CD14-positive monocyte (primary cell): ENCODE measurements at regions not wholly inside any gene's neighbourhood (a gene's known extent, or its start where the extent isn't known, plus 50 kb on each side); places are given as distances from the start of the nearest gene placed in this dataset.

Experiments used
- DNase-seq, 3 donors: peaks; one replicate each; pipeline ENCODE4 v3.0.0-alpha.2; 2011 to 2022
- H2AFZ ChIP-seq: 2 replicates; pipeline ENCODE4 v1.6.0; 2012; ENCODE audit warnings: mild to moderate bottlenecking, low read depth, low read length, inconsistent platforms; ENCODE audit not compliant: insufficient read depth, poor library complexity, severe bottlenecking
- H3K27ac ChIP-seq, 2 donors: 1 replicate in 1 of 2; 2 replicates in 1 of 2; pipeline ENCODE4 v1.5.1; 2012 to 2013; ENCODE audit warnings: low read length in 2 of 2, control low read depth in 1 of 2, inconsistent platforms in 1 of 2, low read depth in 1 of 2, mild to moderate bottlenecking in 1 of 2
- H3K27me3 ChIP-seq, 2 donors: one replicate each; pipeline versions ENCODE4 v1.6.0 to v1.6.1; 2011 to 2013; ENCODE audit warnings: low read length in 2 of 2; ENCODE audit not compliant: control insufficient read depth in 2 of 2, insufficient read depth in 2 of 2
- H3K36me3 ChIP-seq, 2 donors: replicated peaks in 1 of 2; 1 replicate in 1 of 2; 2 replicates in 1 of 2; pipeline versions ENCODE4 v1.5.1 to v1.6.1; 2012 to 2013; ENCODE audit warnings: low read length in 2 of 2, control low read depth in 1 of 2, inconsistent platforms in 1 of 2, mild to moderate bottlenecking in 1 of 2; ENCODE audit not compliant: insufficient read depth in 2 of 2, control insufficient read depth in 1 of 2
- H3K4me1 ChIP-seq, 2 donors: 1 replicate in 1 of 2; 2 replicates in 1 of 2; pipeline versions ENCODE4 v1.5.1 to v1.6.1; 2012 to 2013; ENCODE audit warnings: low read length in 2 of 2, control low read depth in 1 of 2, inconsistent platforms in 1 of 2, mild to moderate bottlenecking in 1 of 2, moderate library complexity in 1 of 2; ENCODE audit not compliant: insufficient read depth in 2 of 2, control insufficient read depth in 1 of 2
- H3K4me2 ChIP-seq: replicated peaks from 2 replicates; pipeline ENCODE3; 2012; ENCODE audit warnings: low read length, moderate library complexity, mild to moderate bottlenecking; ENCODE audit not compliant: poor library complexity, severe bottlenecking; ENCODE audit errors: extremely low read depth
- H3K4me3 ChIP-seq, 3 experiments: fragments of 200-600 bp in 1 of 3; sonication (generic) in 1 of 3; replicated peaks in 1 of 3; 1 replicate in 2 of 3; 2 replicates in 1 of 3; pipeline ENCODE4 v1.5.1; 2011 to 2013; ENCODE audit warnings: low read length in 3 of 3, mild to moderate bottlenecking in 3 of 3, control low read depth in 2 of 3, low read depth in 2 of 3, inconsistent platforms in 1 of 3, moderate library complexity in 1 of 3
- H3K79me2 ChIP-seq: 2 replicates; pipeline ENCODE4 v1.6.0; 2012; ENCODE audit warnings: mild to moderate bottlenecking, control low read depth, inconsistent platforms, low read length, moderate library complexity; ENCODE audit not compliant: insufficient read depth
- H3K9ac ChIP-seq: 2 replicates; pipeline ENCODE4 v1.6.0; 2017; ENCODE audit warnings: low read length, mild to moderate bottlenecking; ENCODE audit not compliant: insufficient read depth, poor library complexity, severe bottlenecking
- H3K9me3 ChIP-seq, 2 donors: replicated peaks in 1 of 2; 1 replicate in 1 of 2; 2 replicates in 1 of 2; pipeline versions ENCODE4 v1.5.1 to v1.6.1; 2012 to 2013; ENCODE audit warnings: low read length in 2 of 2, control low read depth in 1 of 2; ENCODE audit not compliant: control insufficient read depth in 1 of 2, insufficient read depth in 1 of 2
- H4K20me1 ChIP-seq: 2 replicates; pipeline ENCODE4 v1.6.0; 2012; ENCODE audit warnings: mild to moderate bottlenecking, low read length, control low read depth, moderate library complexity; ENCODE audit not compliant: insufficient read depth
- H3K27ac Mint-ChIP-seq, 7 donors: one replicate each; pipeline ENCODE4 v1.8.0; 2020; ENCODE audit warnings: mild to moderate bottlenecking in 7 of 7, mixed read lengths in 7 of 7, moderate library complexity in 6 of 7, inconsistent platforms in 2 of 7
- H3K27me3 Mint-ChIP-seq, 3 donors: one replicate each; pipeline ENCODE4 v1.8.0; 2021 to 2022; ENCODE audit warnings: low read depth in 3 of 3, mild to moderate bottlenecking in 3 of 3, mixed read lengths in 3 of 3, moderate library complexity in 3 of 3, inconsistent platforms in 1 of 3
- H3K36me3 Mint-ChIP-seq, 2 donors: one replicate each; pipeline ENCODE4 v1.8.0; 2020; ENCODE audit warnings: mixed read lengths in 2 of 2, inconsistent platforms in 1 of 2, mild to moderate bottlenecking in 1 of 2
- H3K4me1 Mint-ChIP-seq: one replicate; pipeline ENCODE4 v1.8.0; 2020; ENCODE audit warnings: mild to moderate bottlenecking, mixed read lengths
- H3K4me3 Mint-ChIP-seq, 2 donors: one replicate each; pipeline ENCODE4 v1.8.0; 2020; ENCODE audit warnings: mild to moderate bottlenecking in 2 of 2, mixed read lengths in 2 of 2, moderate library complexity in 1 of 2
- H3K9me3 Mint-ChIP-seq, 7 donors: one replicate each; pipeline ENCODE4 v1.8.0; 2020 to 2022; ENCODE audit warnings: mixed read lengths in 7 of 7, mild to moderate bottlenecking in 6 of 7, moderate library complexity in 6 of 7, inconsistent platforms in 2 of 7
- CTCF ChIP-seq: fragments of 200-600 bp; IDR thresholded peaks from one replicate; pipeline ENCODE4 v1.8.0; 2022; ENCODE audit warnings: antibody characterized with exemption, mild to moderate bottlenecking
- WGBS: methylation state at CpG from one replicate; pipeline ENCODE4 v1.1.5; 2013; ENCODE audit warnings: missing lambda C conversion rate; ENCODE audit not compliant: insufficient coverage; 5-methylcytosine and 5-hydroxymethylcytosine counted together
- intact Hi-C, 2 donors: fragments of 100-400 bp; cut with micrococcal nuclease; formaldehyde crosslinking; loops; one replicate each; pipeline versions ENCODE4 v1.15.0 to v1.15.1; 2023

GRCh38 chr15:62534996-62535395 is 369.9 kb upstream of the C2CD4B start:
- no peaks in the 10 kb centered on the region for H3K27me3 ChIP-seq
- no peaks in the 10 kb centered on the region for H3K79me2 ChIP-seq
- no peaks in the 10 kb centered on the region for H4K20me1 ChIP-seq
- TF ChIP-seq CTCF, result no peak
- Mint-ChIP-seq H3K27me3 (peaks cover 0 to 2% (median 0%) of the 10 kb centered on the region in 3 donors), H3K9me3 (peaks cover 0 to 4% (median 0%) of the 10 kb centered on the region in 7 donors), H3K36me3 (no peaks in the 10 kb centered on the region), H3K4me3 (no peak overlapping the region), H3K4me1 (no peaks in the 10 kb centered on the region), H3K27ac (peak overlapping the region in 1 of 7 donors; percentile 20)
- no peak overlapping the region for H3K4me3 ChIP-seq
- no peak overlapping the region for H2AFZ ChIP-seq
- intact Hi-C loops, result no loop called here
- H3K9me3 ChIP-seq, result no peaks in the 10 kb centered on the region
- no peak overlapping the region for H3K4me2 ChIP-seq
- no peak for DNase-seq
- H3K27ac ChIP-seq, result no peak overlapping the region
- WGBS, result no CpG with 5 or more reads among the region's 2 CpGs
- H3K4me1 ChIP-seq, result no peaks in the 10 kb centered on the region
- H3K9ac ChIP-seq, result no peak overlapping the region
- H3K36me3 ChIP-seq, result no peaks in the 10 kb centered on the region

GRCh38 chr15:62539236-62539635 is 374.2 kb upstream of the C2CD4B start:
- peaks cover 0 to 8% (median 2%) of the 10 kb centered on the region in 7 donors for H3K9me3 Mint-ChIP-seq
- H3K9ac ChIP-seq, result no peak overlapping the region
- H3K27me3 Mint-ChIP-seq, result peaks cover 0 to 5% (median 0%) of the 10 kb centered on the region in 3 donors
- no peak for DNase-seq
- H3K36me3 ChIP-seq, result no peaks in the 10 kb centered on the region
- TF ChIP-seq CTCF, result no peak
- H3K27ac Mint-ChIP-seq, result no peak overlapping the region
- no peaks in the 10 kb centered on the region for H3K9me3 ChIP-seq
- no peaks in the 10 kb centered on the region for H4K20me1 ChIP-seq
- no peak overlapping the region for H3K4me3 Mint-ChIP-seq
- intact Hi-C loops, result no loop called here
- H3K4me3 ChIP-seq, result no peak overlapping the region
- H3K79me2 ChIP-seq, result no peaks in the 10 kb centered on the region
- no peak overlapping the region for H2AFZ ChIP-seq
- no peaks in the 10 kb centered on the region for H3K4me1 ChIP-seq
- no peak overlapping the region for H3K27ac ChIP-seq
- H3K27me3 ChIP-seq, result no peaks in the 10 kb centered on the region
- WGBS, result 88% methylated on average over 1 of the region's 1 CpG
- no peaks in the 10 kb centered on the region for H3K36me3 Mint-ChIP-seq
- no peak overlapping the region for H3K4me2 ChIP-seq
- H3K4me1 Mint-ChIP-seq, result no peaks in the 10 kb centered on the region
